HG03135 (cell line): ENCODE measurements at regions not wholly inside any gene's neighbourhood (a gene's known extent, or its start where the extent isn't known, plus 50 kb on each side); places are given as distances from the start of the nearest gene placed in this dataset.
"Not testable (repeated sequence)": the region's sequence is repeated elsewhere in the genome, so short reads cannot be mapped to it uniquely, and the experiment has no call there.

ENCODE experiments used
- ATAC-seq: cut with Tn5 transposase; IDR thresholded peaks from one replicate; pipeline ENCODE4 v1.9.1; 2021; ENCODE audit warnings: mild to moderate bottlenecking, moderate library complexity; ENCODE audit not compliant: unreplicated experiment

GRCh38 chr4:3925841-3926240 lies 159.7 kb downstream of the ADRA2C start:
- not testable (repeated sequence) for ATAC-seq

GRCh38 chr4:3926271-3926670 lies 160.1 kb downstream of the ADRA2C start:
- ATAC-seq, result not testable (repeated sequence)

- ATAC-seq, result not testable (repeated sequence)
These were observed 161.0 kb downstream of the ADRA2C start for GRCh38 chr4:3926969-3927755.

- ATAC-seq, result not testable (repeated sequence)
These were observed 163.2 kb downstream of the ADRA2C start for GRCh38 chr4:3929431-3929830.

GRCh38 chr4:3932734-3933133 lies 166.5 kb downstream of the ADRA2C start:
- ATAC-seq, result not testable (repeated sequence)

- ATAC-seq, result not testable (repeated sequence)
These were observed 169.2 kb downstream of the ADRA2C start for GRCh38 chr4:3935406-3935805.

- no peak for ATAC-seq
These were observed 170.0 kb downstream of the ADRA2C start for GRCh38 chr4:3936184-3936583.

- not testable (repeated sequence) for ATAC-seq
These were observed 171.8 kb downstream of the ADRA2C start for GRCh38 chr4:3937849-3938562.

- ATAC-seq, result not testable (repeated sequence)
These were observed 172.5 kb downstream of the ADRA2C start for GRCh38 chr4:3938676-3939075.

GRCh38 chr4:3939954-3940591 lies 173.9 kb downstream of the ADRA2C start:
- ATAC-seq, result not testable (repeated sequence)

- ATAC-seq, result not testable (repeated sequence)
These were observed 175.7 kb downstream of the ADRA2C start for GRCh38 chr4:3941735-3942522.

GRCh38 chr4:3942569-3942971 lies 176.4 kb downstream of the ADRA2C start:
- ATAC-seq, result not testable (repeated sequence)

- not testable (repeated sequence) for ATAC-seq
These were observed 176.9 kb downstream of the ADRA2C start for GRCh38 chr4:3943051-3943450.

GRCh38 chr4:3945511-3946290 lies 179.5 kb downstream of the ADRA2C start:
- ATAC-seq, result no peak

- ATAC-seq, result not testable (repeated sequence)
These were observed 180.4 kb downstream of the ADRA2C start for GRCh38 chr4:3946553-3946952.

- not testable (repeated sequence) for ATAC-seq
These were observed 181.6 kb downstream of the ADRA2C start for GRCh38 chr4:3947761-3948160.

GRCh38 chr4:3948210-3948609 lies 182.0 kb downstream of the ADRA2C start:
- ATAC-seq, result not testable (repeated sequence)

GRCh38 chr4:3949916-3950315 lies 183.7 kb downstream of the ADRA2C start:
- ATAC-seq, result not testable (repeated sequence)

GRCh38 chr4:3952443-3953139 lies 186.4 kb downstream of the ADRA2C start:
- ATAC-seq, result not testable (repeated sequence)
